ENCODE measurements at regions not wholly inside any gene's neighbourhood (a gene's known extent, or its start where the extent isn't known, plus 50 kb on each side); places are given as distances from the start of the nearest gene placed in this dataset.

DNA sequence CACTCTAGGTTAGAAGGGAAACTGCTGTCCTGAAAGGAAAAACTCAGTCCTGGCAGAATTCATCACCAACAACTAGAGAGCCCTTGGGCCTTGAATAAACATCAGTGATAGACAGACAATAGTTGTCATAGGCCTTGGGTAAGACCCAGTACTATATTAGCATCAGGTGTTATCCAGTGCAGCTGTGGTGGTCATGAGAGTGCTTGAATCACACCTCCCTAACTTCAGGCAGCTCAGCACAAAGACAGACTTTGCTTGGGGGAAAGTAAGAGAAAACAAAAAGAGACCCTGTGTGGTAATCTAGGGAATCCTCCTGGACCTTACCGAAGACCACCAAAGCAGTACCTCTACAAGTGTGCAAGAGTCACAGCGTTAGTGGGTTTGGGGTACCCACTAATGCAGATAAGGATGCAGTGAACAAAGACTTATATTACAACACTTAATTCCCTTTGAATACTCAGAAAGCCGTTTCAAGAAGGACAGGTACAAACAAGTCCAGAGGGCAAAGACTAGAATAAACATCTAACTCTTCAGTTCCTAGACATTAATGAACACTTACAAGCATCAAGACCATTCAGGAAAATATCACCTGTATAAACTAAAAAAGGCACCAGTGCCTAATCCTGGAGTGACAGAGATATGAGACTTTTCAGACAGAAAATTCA lies 332.3 kb upstream of the EPHA3 start:
- Histone ChIP-seq H3K4me3 (no peak overlapping the region), H3K27ac (no peak overlapping the region), H3K27me3 (no peaks in the 10 kb centered on the region), H3K36me3 (no peaks in the 10 kb centered on the region), H3K9me3 (peaks cover 0 to 8% (median 0%) of the 10 kb centered on the region in 11 donors), H3K4me1 (no peaks in the 10 kb centered on the region)
- TF ChIP-seq, protein P1, sequence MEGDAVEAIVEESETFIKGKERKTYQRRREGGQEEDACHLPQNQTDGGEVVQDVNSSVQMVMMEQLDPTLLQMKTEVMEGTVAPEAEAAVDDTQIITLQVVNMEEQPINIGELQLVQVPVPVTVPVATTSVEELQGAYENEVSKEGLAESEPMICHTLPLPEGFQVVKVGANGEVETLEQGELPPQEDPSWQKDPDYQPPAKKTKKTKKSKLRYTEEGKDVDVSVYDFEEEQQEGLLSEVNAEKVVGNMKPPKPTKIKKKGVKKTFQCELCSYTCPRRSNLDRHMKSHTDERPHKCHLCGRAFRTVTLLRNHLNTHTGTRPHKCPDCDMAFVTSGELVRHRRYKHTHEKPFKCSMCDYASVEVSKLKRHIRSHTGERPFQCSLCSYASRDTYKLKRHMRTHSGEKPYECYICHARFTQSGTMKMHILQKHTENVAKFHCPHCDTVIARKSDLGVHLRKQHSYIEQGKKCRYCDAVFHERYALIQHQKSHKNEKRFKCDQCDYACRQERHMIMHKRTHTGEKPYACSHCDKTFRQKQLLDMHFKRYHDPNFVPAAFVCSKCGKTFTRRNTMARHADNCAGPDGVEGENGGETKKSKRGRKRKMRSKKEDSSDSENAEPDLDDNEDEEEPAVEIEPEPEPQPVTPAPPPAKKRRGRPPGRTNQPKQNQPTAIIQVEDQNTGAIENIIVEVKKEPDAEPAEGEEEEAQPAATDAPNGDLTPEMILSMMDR (IDR thresholded peaks at IDR 0.05), result no peak
- ATAC-seq (no peak), DNase-seq (no peak)
- WGBS, 2 donors, result 93% methylated on average over 3 of the region's 3 CpGs
- intact Hi-C loops (cut with DNase I), result no loop called here

- Histone ChIP-seq H3K36me3 (no peaks in the 10 kb centered on the region), H3K4me3 (no peak overlapping the region), H3K4me1 (no peaks in the 10 kb centered on the region), H3K9me3 (peaks cover 0 to 7% (median 0%) of the 10 kb centered on the region in 11 donors), H3K27ac (no peak overlapping the region), H3K27me3 (no peaks in the 10 kb centered on the region)
- 65 to 81% methylated on average over 1 of the region's 1 CpG for WGBS, 2 donors
- DNase-seq (no peak), ATAC-seq (no peak)
- TF ChIP-seq, protein P1 (IDR thresholded peaks at IDR 0.05), result no peak
- intact Hi-C loops (cut with DNase I), result no loop called here
Observed at GRCh38 chr3:88779482-88779881, 327.9 kb upstream of the EPHA3 start.

GRCh38 chr3:88784925-88785324 lies 322.5 kb upstream of the EPHA3 start:
- intact Hi-C loops (cut with DNase I), result no loop called here
- TF ChIP-seq, protein P1 (IDR thresholded peaks at IDR 0.05), result no peak
- Histone ChIP-seq H3K4me3 (no peak overlapping the region), H3K27me3 (no peaks in the 10 kb centered on the region), H3K36me3 (no peaks in the 10 kb centered on the region), H3K27ac (no peak overlapping the region), H3K9me3 (peaks cover 0 to 20% (median 0%) of the 10 kb centered on the region in 11 donors), H3K4me1 (no peaks in the 10 kb centered on the region)
- ATAC-seq (no peak), DNase-seq (no peak)

DNA sequence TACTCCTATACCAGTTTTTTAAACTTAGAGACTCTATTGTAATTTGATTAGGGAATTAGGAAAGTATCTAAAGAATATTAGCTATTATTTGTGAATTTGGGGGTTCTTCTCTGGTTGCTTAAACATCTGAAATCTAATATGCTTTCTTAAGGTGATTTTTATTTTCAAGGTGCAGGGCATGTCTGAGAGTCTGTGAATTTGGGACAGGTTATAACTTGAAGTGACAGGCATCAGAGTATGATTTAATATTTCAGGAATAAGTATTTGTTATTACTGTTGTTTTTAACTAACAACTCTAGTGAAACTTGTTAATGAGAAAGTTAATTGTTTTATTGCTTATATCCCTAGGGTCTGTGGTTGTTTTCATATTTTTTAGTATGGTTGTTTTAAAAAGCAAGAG lies 321.6 kb upstream of the EPHA3 start:
- TF ChIP-seq, protein P1 (IDR thresholded peaks at IDR 0.05), result no peak
- DNase-seq, result no peak
- Histone ChIP-seq H3K27me3 (no peaks in the 10 kb centered on the region), H3K27ac (no peak overlapping the region), H3K9me3 (peaks cover 0 to 20% (median 0%) of the 10 kb centered on the region in 11 donors), H3K4me3 (no peak overlapping the region), H3K4me1 (no peaks in the 10 kb centered on the region), H3K36me3 (no peaks in the 10 kb centered on the region)
- intact Hi-C loops (cut with DNase I), result no loop called here
- ATAC-seq, result no peak
